GM18511 (cell line): ENCODE measurements at regions not wholly inside any gene's neighbourhood (a gene's known extent, or its start where the extent isn't known, plus 50 kb on each side); places are given as distances from the start of the nearest gene placed in this dataset.
"Not testable (repeated sequence)": the region's sequence is repeated elsewhere in the genome, so short reads cannot be mapped to it uniquely, and the experiment has no call there.

Experiments used
- ATAC-seq: cut with Tn5 transposase; IDR thresholded peaks from one replicate; pipeline ENCODE4 v1.9.1; 2021; ENCODE audit warnings: mild to moderate bottlenecking, moderate library complexity; ENCODE audit not compliant: unreplicated experiment

- no peak for ATAC-seq
Observed at GRCh38 chr15:62869116-62869515, 173.4 kb upstream of the TPM1 start.

- ATAC-seq = no peak
Observed at GRCh38 chr15:62870216-62870615, 172.3 kb upstream of the TPM1 start.

- not testable (repeated sequence) for ATAC-seq
Observed at GRCh38 chr15:62870701-62871100, 171.8 kb upstream of the TPM1 start.

- ATAC-seq = no peak
Observed at GRCh38 chr15:62873203-62873602, 169.3 kb upstream of the TPM1 start.

- ATAC-seq = no peak
Observed at GRCh38 chr15:62874064-62874463, 168.5 kb upstream of the TPM1 start.

- ATAC-seq = no peak
Observed at GRCh38 chr15:62874959-62875625, 167.5 kb upstream of the TPM1 start.

GRCh38 chr15:62875626-62876021 is 166.9 kb upstream of the TPM1 start:
- ATAC-seq = no peak

GRCh38 chr15:62877276-62877857 is 165.2 kb upstream of the TPM1 start:
- no peak for ATAC-seq

- no peak for ATAC-seq
Observed at GRCh38 chr15:62878070-62878469, 164.5 kb upstream of the TPM1 start.

GRCh38 chr15:62879770-62880169 is 162.8 kb upstream of the TPM1 start:
- no peak for ATAC-seq

GRCh38 chr15:62880278-62880677 is 162.3 kb upstream of the TPM1 start:
- ATAC-seq = no peak

GRCh38 chr15:62881056-62881455 is 161.5 kb upstream of the TPM1 start:
- no peak for ATAC-seq

- ATAC-seq = no peak
Observed at GRCh38 chr15:62883938-62884479, 158.5 kb upstream of the TPM1 start.

GRCh38 chr15:62886431-62887071 is 156.0 kb upstream of the TPM1 start:
- no peak for ATAC-seq

GRCh38 chr15:62887113-62887570 is 155.4 kb upstream of the TPM1 start:
- ATAC-seq = no peak

- ATAC-seq = no peak
Observed at GRCh38 chr15:62888623-62889022, 153.9 kb upstream of the TPM1 start.

GRCh38 chr15:62889141-62889661 is 153.3 kb upstream of the TPM1 start:
- ATAC-seq = no peak

GRCh38 chr15:62889734-62890505 is 152.6 kb upstream of the TPM1 start:
- ATAC-seq = no peak

- ATAC-seq = no peak
Observed at GRCh38 chr15:62894322-62895085, 148.0 kb upstream of the TPM1 start.

GRCh38 chr15:62895139-62895866 is 147.2 kb upstream of the TPM1 start:
- ATAC-seq = no peak
